HEK293 (cell line): ENCODE measurements at regions not wholly inside any gene's neighbourhood (a gene's known extent, or its start where the extent isn't known, plus 50 kb on each side); places are given as distances from the start of the nearest gene placed in this dataset.
"Not testable (repeated sequence)": the region's sequence is repeated elsewhere in the genome, so short reads cannot be mapped to it uniquely, and the experiment has no call there.

ENCODE experiments used
- CTCF ChIA-PET: fragments of 350-600 bp; formaldehyde crosslinking; extraction: SDS; loops from one replicate; lab custom pipeline; 2021; ENCODE audit warnings: antibody characterized with exemption; lab: Yijun Ruan, JAX
- POLR2A ChIA-PET: fragments of 300-600 bp; formaldehyde crosslinking; extraction: SDS; loops from one replicate; lab custom pipeline; 2020; ENCODE audit warnings: antibody characterized with exemption, inconsistent platforms; lab: Yijun Ruan, JAX
- H3K27ac ChIP-seq: fragments of 200-500 bp; sonication (Bioruptor generic); 2 replicates; pipeline ENCODE4 v1.5.1; 2014; ENCODE audit warnings: low read depth, low read length, control low read depth, inconsistent platforms; ENCODE audit errors: extremely low read depth
- H3K36me3 ChIP-seq, 2 experiments: fragments of 200-500 bp in 1 of 2; sonication (Bioruptor generic) in 1 of 2; 1 replicate in 1 of 2; 2 replicates in 1 of 2; pipeline ENCODE4 v1.5.1; 2014 to 2017; ENCODE audit warnings: inconsistent platforms in 2 of 2, low read length in 2 of 2; ENCODE audit not compliant: control insufficient read depth in 2 of 2, insufficient read depth in 1 of 2
- H3K4me1 ChIP-seq: fragments of 200-500 bp; sonication (Bioruptor generic); 2 replicates; pipeline ENCODE4 v1.5.1; 2014; ENCODE audit warnings: mild to moderate bottlenecking, low read length, inconsistent platforms; ENCODE audit not compliant: control insufficient read depth, insufficient read depth
- H3K4me3 ChIP-seq: 2 replicates; pipeline ENCODE4 v1.5.1; 2011; ENCODE audit warnings: low read depth, mild to moderate bottlenecking, control low read depth, low read length, moderate library complexity
- H3K9me3 ChIP-seq: fragments of 200-500 bp; sonication (Bioruptor generic); 2 replicates; pipeline ENCODE4 v1.5.1; 2014; ENCODE audit warnings: low read depth, low read length, inconsistent platforms; ENCODE audit not compliant: control insufficient read depth, insufficient read depth
- BCL11B ChIP-seq: fragments of 450-650 bp; formaldehyde crosslinking; IDR thresholded peaks from 2 replicates; pipeline ENCODE4 v1.5.1; 2016; ENCODE audit warnings: low read depth, missing biosample characterization, missing genetic modification characterization
- KLF10 ChIP-seq: fragments of 450-650 bp; IDR thresholded peaks from 2 replicates; pipeline ENCODE4 v1.5.1; 2018; ENCODE audit warnings: missing biosample characterization, mild to moderate bottlenecking, missing genetic modification characterization
- SP2 ChIP-seq: fragments of 450-650 bp; formaldehyde crosslinking; IDR thresholded peaks from 2 replicates; pipeline ENCODE4 v1.5.1; 2016; ENCODE audit warnings: missing biosample characterization, missing genetic modification characterization
- SP7 ChIP-seq: fragments of 450-650 bp; formaldehyde crosslinking; IDR thresholded peaks from 2 replicates; pipeline ENCODE4 v1.5.1; 2016; ENCODE audit warnings: missing biosample characterization, missing genetic modification characterization
- ZBTB21 ChIP-seq: fragments of 450-650 bp; formaldehyde crosslinking; IDR thresholded peaks from 2 replicates; pipeline ENCODE4 v1.5.1; 2017; ENCODE audit warnings: missing biosample characterization, missing genetic modification characterization
- ZFP37 ChIP-seq: fragments of 450-650 bp; formaldehyde crosslinking; IDR thresholded peaks from 2 replicates; pipeline ENCODE4 v1.5.1; 2016; ENCODE audit warnings: missing biosample characterization, missing genetic modification characterization
- ZIC2 ChIP-seq: fragments of 450-650 bp; formaldehyde crosslinking; IDR thresholded peaks from 2 replicates; pipeline ENCODE4 v1.5.1; 2016; ENCODE audit warnings: missing biosample characterization, missing genetic modification characterization
- ZNF2 ChIP-seq: fragments of 450-650 bp; formaldehyde crosslinking; IDR thresholded peaks from 2 replicates; pipeline ENCODE4 v1.5.1; 2016; ENCODE audit warnings: missing biosample characterization, missing genetic modification characterization
- ZNF366 ChIP-seq: fragments of 450-650 bp; formaldehyde crosslinking; conservative IDR thresholded peaks from 2 replicates; pipeline ENCODE4 v1.5.1; 2016; ENCODE audit warnings: missing biosample characterization, missing genetic modification characterization
- ZNF624 ChIP-seq: fragments of 450-650 bp; formaldehyde crosslinking; IDR thresholded peaks from 2 replicates; pipeline ENCODE4 v1.5.1; 2017; ENCODE audit warnings: missing biosample characterization, missing genetic modification characterization
- ZNF747 ChIP-seq: fragments of 450-650 bp; formaldehyde crosslinking; IDR thresholded peaks from 2 replicates; pipeline ENCODE4 v1.5.1; 2016; ENCODE audit warnings: missing biosample characterization, missing genetic modification characterization
- TF ChIP-seq, protein P1 (sequence below): fragments of 450-650 bp; formaldehyde crosslinking; IDR thresholded peaks from 2 replicates; pipeline ENCODE4 v1.5.1; 2016; ENCODE audit warnings: missing biosample characterization, missing genetic modification characterization, borderline replicate concordance
- TF ChIP-seq, protein P2 (sequence below): fragments of 450-650 bp; formaldehyde crosslinking; IDR thresholded peaks from 2 replicates; pipeline ENCODE4 v1.5.1; 2016; ENCODE audit warnings: missing biosample characterization, missing genetic modification characterization
- TF ChIP-seq, protein P3 (sequence below): fragments of 450-650 bp; formaldehyde crosslinking; IDR thresholded peaks from 2 replicates; pipeline ENCODE4 v1.5.1; 2016; ENCODE audit warnings: missing biosample characterization, missing genetic modification characterization
- TF ChIP-seq, protein P4 (sequence below): fragments of 450-650 bp; formaldehyde crosslinking; IDR thresholded peaks from 2 replicates; pipeline ENCODE4 v1.5.1; 2017; ENCODE audit warnings: missing biosample characterization, mild to moderate bottlenecking, missing genetic modification characterization, moderate library complexity

DNA sequence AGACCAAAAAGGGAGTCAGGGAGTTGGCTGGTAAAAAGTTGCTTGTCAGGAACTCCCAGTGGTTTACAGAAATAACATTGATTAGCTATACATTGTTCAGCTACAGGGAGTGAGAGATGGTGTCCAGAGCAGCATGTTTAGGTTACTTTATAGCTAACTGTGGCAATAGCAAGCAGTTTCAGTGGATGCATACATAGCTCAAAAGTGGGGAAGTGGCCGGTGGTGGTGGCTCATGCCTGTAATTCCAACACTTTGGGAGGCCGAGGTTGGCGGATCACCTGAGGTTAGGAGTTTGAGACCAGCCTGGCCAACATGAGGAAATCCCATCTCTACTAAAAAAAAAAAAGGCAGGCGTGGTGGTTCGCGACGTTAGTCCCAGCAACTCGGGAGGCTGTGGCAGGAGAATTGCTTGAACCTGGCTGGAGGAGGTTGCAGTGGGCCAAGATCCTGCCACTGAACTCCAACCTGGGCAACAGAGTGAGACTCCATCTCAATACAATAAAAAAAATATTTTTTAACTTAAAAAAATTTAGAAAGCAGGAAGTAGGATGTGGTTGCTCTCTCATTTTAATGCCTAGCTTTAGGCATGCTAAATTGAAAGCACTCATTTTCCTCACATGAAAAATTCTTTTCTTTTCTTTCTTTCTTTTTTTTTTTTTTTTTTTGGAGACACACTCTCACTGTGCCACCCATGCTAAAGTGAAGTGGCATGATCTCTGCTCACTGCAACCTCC is 109.7 kb downstream of the PPIAL4G start:
- TF ChIP-seq SP2 (tag by site-specific recombination) (no peak), ZNF2 (tag by site-specific recombination) (no peak), ZNF624 (tag by site-specific recombination) (no peak), BCL11B (tag by site-specific recombination) (no peak)
- TF ChIP-seq, protein P1, sequence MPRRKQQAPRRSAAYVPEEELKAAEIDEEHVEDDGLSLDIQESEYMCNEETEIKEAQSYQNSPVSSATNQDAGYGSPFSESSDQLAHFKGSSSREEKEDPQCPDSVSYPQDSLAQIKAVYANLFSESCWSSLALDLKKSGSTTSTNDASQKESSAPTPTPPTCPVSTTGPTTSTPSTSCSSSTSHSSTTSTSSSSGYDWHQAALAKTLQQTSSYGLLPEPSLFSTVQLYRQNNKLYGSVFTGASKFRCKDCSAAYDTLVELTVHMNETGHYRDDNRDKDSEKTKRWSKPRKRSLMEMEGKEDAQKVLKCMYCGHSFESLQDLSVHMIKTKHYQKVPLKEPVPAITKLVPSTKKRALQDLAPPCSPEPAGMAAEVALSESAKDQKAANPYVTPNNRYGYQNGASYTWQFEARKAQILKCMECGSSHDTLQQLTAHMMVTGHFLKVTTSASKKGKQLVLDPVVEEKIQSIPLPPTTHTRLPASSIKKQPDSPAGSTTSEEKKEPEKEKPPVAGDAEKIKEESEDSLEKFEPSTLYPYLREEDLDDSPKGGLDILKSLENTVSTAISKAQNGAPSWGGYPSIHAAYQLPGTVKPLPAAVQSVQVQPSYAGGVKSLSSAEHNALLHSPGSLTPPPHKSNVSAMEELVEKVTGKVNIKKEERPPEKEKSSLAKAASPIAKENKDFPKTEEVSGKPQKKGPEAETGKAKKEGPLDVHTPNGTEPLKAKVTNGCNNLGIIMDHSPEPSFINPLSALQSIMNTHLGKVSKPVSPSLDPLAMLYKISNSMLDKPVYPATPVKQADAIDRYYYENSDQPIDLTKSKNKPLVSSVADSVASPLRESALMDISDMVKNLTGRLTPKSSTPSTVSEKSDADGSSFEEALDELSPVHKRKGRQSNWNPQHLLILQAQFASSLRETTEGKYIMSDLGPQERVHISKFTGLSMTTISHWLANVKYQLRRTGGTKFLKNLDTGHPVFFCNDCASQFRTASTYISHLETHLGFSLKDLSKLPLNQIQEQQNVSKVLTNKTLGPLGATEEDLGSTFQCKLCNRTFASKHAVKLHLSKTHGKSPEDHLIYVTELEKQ (tag by site-specific recombination): no peak
- TF ChIP-seq, all 188 proteins: peak for 0
- CTCF ChIA-PET: interaction anchor here (0.6 kb wide), 1 partner anchor 10 kb away, joined by 3 read pairs; no protein-coding TSS in a partner anchor
- Histone ChIP-seq H3K9me3 (no peaks in the 10 kb centered on the region), H3K36me3 (no peaks in the 10 kb centered on the region), H3K27ac (no peak overlapping the region), H3K4me1 (no peaks in the 10 kb centered on the region), H3K4me3 (no peak overlapping the region)
- POLR2A ChIA-PET: no interaction called here

DNA sequence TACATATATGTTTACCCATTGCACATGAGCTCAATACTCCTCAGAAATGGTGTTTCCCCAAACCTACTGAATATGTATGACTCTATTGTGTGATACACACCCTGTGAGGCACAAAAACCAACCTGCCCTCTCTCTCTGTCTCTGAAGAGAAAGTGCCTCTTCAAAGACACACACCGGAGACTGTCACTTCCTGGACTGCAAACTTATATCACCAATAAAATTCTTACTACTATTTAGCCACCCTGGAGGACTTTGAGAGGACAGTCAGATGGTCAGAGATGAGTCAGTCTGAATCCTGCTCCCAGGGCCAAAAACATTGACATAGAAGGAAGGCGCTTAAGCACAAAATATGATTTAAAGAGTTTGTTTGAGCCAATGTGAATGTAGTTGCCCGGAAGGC is 110.4 kb downstream of the PPIAL4G start:
- CTCF ChIA-PET: interaction anchor here (0.6 kb wide), 1 partner anchor 10 kb away, joined by 3 read pairs; no protein-coding TSS in a partner anchor
- Histone ChIP-seq H3K4me3 (no peak overlapping the region), H3K9me3 (no peaks in the 10 kb centered on the region), H3K27ac (no peak overlapping the region), H3K36me3 (no peaks in the 10 kb centered on the region), H3K4me1 (no peaks in the 10 kb centered on the region)
- TF ChIP-seq ZNF747 (tag by site-specific recombination) (no peak), ZBTB21 (tag by site-specific recombination) (no peak), ZNF624 (tag by site-specific recombination) (no peak)
- POLR2A ChIA-PET: interaction anchor here (1.9 kb wide), 1 partner anchor 29 kb away, joined by 4 read pairs; no protein-coding TSS in a partner anchor

DNA sequence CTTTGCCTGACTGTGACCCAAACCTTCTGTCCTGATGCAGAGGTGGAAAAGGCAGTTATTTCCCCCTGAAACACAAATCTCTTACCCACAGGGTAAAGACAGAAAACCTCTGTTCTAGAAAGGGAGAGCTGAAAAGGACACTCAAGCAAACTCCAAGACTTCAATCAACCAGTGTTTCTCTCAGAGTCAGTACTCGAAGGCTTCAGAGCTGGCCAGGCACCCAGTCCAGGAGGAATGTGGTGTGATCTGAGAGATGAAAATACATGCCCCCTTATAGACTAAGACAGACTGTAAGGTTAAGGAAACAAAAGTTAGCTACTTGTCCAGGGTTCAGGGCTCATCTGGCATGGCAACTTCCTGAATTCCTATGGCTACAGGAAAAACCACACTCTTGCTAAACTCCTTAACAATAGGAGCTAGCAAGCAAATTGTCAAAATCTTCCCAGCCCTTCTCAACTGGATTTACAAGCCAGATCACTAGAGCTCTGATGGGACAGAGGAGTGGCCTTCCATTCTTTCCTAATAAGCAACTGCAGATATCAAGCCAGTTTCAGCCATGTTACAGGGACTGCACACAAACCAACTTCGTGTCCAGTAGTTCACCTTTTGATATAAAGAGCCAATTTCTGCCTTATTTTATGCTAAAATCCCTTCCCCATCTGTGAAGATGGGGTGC is 110.9 kb downstream of the PPIAL4G start:
- not testable (repeated sequence) for H3K27ac ChIP-seq, H3K4me3 ChIP-seq, H3K36me3 ChIP-seq, H3K4me1 ChIP-seq, H3K9me3 ChIP-seq
- CTCF ChIA-PET: interaction anchor here (0.6 to 1.7 kb wide), 3 partner anchors 9 to 36 kb away, joined by 3 to 8 read pairs (median 3); no protein-coding TSS in a partner anchor
- POLR2A ChIA-PET: interaction anchor here (1.2 to 1.9 kb wide), 2 partner anchors 30 to 151 kb away, joined by 3 to 4 read pairs; no protein-coding TSS in a partner anchor

DNA sequence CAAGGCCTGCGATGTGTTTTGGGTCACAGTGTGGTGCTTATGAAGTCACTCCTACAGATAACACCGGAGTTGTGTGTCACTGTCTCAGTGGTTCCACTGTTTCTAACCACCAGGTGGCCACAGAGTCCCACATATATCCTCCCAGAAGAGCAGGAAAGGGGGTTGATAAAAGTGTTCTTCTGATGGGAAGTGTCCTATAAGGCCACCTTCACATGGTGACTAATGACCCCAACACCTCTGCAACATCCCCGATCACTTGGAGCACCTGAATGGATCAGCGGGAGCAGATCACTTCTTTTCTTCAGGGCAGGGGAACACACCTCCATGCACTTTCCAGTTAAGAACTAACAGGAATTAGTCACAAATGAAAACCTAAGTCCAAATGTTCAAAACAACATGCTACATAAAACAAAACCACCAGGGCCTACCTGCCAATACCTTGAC is 111.5 kb downstream of the PPIAL4G start:
- CTCF ChIA-PET: interaction anchor here (0.7 to 1.7 kb wide), 3 partner anchors 13 to 35 kb away, joined by 3 to 8 read pairs (median 3); no protein-coding TSS in a partner anchor
- not testable (repeated sequence) for H3K9me3 ChIP-seq, H3K27ac ChIP-seq, H3K4me3 ChIP-seq, H3K4me1 ChIP-seq, H3K36me3 ChIP-seq
- POLR2A ChIA-PET: interaction anchor here (1.2 to 1.9 kb wide), 2 partner anchors 31 to 151 kb away, joined by 3 to 4 read pairs; no protein-coding TSS in a partner anchor
- TF ChIP-seq ZNF366: peak; percentile 52; the same call in 1 of the 2 replicates
- 0 out of 2 replicates have a peak, but pooled peaks have one; percentile 59 for TF ChIP-seq ZFP37 (tag by site-specific recombination)
- TF ChIP-seq, protein P2, sequence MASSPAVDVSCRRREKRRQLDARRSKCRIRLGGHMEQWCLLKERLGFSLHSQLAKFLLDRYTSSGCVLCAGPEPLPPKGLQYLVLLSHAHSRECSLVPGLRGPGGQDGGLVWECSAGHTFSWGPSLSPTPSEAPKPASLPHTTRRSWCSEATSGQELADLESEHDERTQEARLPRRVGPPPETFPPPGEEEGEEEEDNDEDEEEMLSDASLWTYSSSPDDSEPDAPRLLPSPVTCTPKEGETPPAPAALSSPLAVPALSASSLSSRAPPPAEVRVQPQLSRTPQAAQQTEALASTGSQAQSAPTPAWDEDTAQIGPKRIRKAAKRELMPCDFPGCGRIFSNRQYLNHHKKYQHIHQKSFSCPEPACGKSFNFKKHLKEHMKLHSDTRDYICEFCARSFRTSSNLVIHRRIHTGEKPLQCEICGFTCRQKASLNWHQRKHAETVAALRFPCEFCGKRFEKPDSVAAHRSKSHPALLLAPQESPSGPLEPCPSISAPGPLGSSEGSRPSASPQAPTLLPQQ: 0 out of 2 replicates have a peak, but pooled peaks have one; percentile 28
- peak; percentile 52; the same call in 1 of the 2 replicates for TF ChIP-seq SP7
- TF ChIP-seq, protein P3, sequence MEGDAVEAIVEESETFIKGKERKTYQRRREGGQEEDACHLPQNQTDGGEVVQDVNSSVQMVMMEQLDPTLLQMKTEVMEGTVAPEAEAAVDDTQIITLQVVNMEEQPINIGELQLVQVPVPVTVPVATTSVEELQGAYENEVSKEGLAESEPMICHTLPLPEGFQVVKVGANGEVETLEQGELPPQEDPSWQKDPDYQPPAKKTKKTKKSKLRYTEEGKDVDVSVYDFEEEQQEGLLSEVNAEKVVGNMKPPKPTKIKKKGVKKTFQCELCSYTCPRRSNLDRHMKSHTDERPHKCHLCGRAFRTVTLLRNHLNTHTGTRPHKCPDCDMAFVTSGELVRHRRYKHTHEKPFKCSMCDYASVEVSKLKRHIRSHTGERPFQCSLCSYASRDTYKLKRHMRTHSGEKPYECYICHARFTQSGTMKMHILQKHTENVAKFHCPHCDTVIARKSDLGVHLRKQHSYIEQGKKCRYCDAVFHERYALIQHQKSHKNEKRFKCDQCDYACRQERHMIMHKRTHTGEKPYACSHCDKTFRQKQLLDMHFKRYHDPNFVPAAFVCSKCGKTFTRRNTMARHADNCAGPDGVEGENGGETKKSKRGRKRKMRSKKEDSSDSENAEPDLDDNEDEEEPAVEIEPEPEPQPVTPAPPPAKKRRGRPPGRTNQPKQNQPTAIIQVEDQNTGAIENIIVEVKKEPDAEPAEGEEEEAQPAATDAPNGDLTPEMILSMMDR (tag by site-specific recombination): peak; percentile 78; the same call in 1 of the 2 replicates
- peak; percentile 22; the same call in 1 of the 2 replicates for TF ChIP-seq ZIC2 (tag by site-specific recombination)
- TF ChIP-seq, protein P4, sequence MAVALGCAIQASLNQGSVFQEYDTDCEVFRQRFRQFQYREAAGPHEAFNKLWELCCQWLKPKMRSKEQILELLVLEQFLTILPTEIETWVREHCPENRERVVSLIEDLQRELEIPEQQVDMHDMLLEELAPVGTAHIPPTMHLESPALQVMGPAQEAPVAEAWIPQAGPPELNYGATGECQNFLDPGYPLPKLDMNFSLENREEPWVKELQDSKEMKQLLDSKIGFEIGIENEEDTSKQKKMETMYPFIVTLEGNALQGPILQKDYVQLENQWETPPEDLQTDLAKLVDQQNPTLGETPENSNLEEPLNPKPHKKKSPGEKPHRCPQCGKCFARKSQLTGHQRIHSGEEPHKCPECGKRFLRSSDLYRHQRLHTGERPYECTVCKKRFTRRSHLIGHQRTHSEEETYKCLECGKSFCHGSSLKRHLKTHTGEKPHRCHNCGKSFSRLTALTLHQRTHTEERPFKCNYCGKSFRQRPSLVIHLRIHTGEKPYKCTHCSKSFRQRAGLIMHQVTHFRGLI: peak; percentile 16; the same call in 1 of the 2 replicates
- 0 out of 2 replicates have a peak, but pooled peaks have one; percentile 25 for TF ChIP-seq KLF10 (tag by site-specific recombination)
